Natural killer cell (primary cell): ENCODE measurements at regions not wholly inside any gene's neighbourhood (a gene's known extent, or its start where the extent isn't known, plus 50 kb on each side); places are given as distances from the start of the nearest gene placed in this dataset.

ENCODE experiments used
- ATAC-seq, 3 donors: fragments of 150-1000 bp in 2 of 3; fragments of 200-7000 bp in 1 of 3; cut with Tn5 transposase; 1 replicate in 1 of 3; 2 replicates in 2 of 3; pipeline ENCODE4 v1.10.0; 2021; ENCODE audit warnings: mild to moderate bottlenecking in 2 of 3, moderate library complexity in 2 of 3
- DNase-seq, 2 donors: peaks; one replicate each; pipeline versions ENCODE4 v3.0.0 to v3.0.0-alpha.2; 2013 to 2021; ENCODE audit warnings: mixed read lengths in 1 of 2
- H3K27ac ChIP-seq: one replicate; pipeline ENCODE4 v1.5.1; 2013; ENCODE audit warnings: mild to moderate bottlenecking, low read length
- H3K27me3 ChIP-seq: one replicate; pipeline ENCODE4 v1.6.1; 2013; ENCODE audit warnings: low read length; ENCODE audit not compliant: control insufficient read depth, insufficient read depth
- H3K36me3 ChIP-seq: one replicate; pipeline ENCODE4 v1.6.1; 2013; ENCODE audit warnings: low read length; ENCODE audit not compliant: control insufficient read depth, insufficient read depth
- H3K4me1 ChIP-seq: one replicate; pipeline ENCODE4 v1.6.1; 2013; ENCODE audit warnings: low read length; ENCODE audit not compliant: control insufficient read depth, insufficient read depth
- H3K4me3 ChIP-seq: one replicate; pipeline ENCODE4 v1.5.1; 2013; ENCODE audit warnings: low read length
- H3K9me3 ChIP-seq: one replicate; pipeline ENCODE4 v1.6.1; 2013; ENCODE audit warnings: low read length; ENCODE audit not compliant: control insufficient read depth, insufficient read depth
- H3K27ac Mint-ChIP-seq, 2 donors: one replicate each; pipeline ENCODE4 v1.8.0; 2022; ENCODE audit warnings: mild to moderate bottlenecking in 2 of 2, mixed read lengths in 2 of 2, moderate library complexity in 1 of 2
- H3K27me3 Mint-ChIP-seq, 2 donors: one replicate each; pipeline ENCODE4 v1.8.0; 2022; ENCODE audit warnings: low read depth in 2 of 2, mixed read lengths in 2 of 2
- H3K36me3 Mint-ChIP-seq: one replicate; pipeline ENCODE4 v1.8.0; 2022; ENCODE audit warnings: mixed read lengths
- H3K4me1 Mint-ChIP-seq, 2 donors: one replicate each; pipeline ENCODE4 v1.8.0; 2022; ENCODE audit warnings: mixed read lengths in 2 of 2
- H3K4me3 Mint-ChIP-seq: one replicate; pipeline ENCODE4 v1.8.0; 2022; ENCODE audit warnings: mild to moderate bottlenecking, moderate library complexity, mixed read lengths
- H3K9me3 Mint-ChIP-seq, 2 donors: one replicate each; pipeline ENCODE4 v1.8.0; 2022; ENCODE audit warnings: mixed read lengths in 2 of 2
- WGBS: methylation state at CpG from one replicate; pipeline ENCODE4 v1.1.7; 2013; ENCODE audit warnings: missing lambda C conversion rate; ENCODE audit not compliant: insufficient coverage; 5-methylcytosine and 5-hydroxymethylcytosine counted together
- intact Hi-C: fragments of 100-400 bp; cut with micrococcal nuclease; formaldehyde crosslinking; loops from one replicate; pipeline ENCODE4 v1.14.2; 2022
- TF ChIP-seq, protein P1 (sequence below): fragments of 200-600 bp; IDR thresholded peaks from one replicate; pipeline ENCODE4 v1.8.0; 2022; ENCODE audit warnings: antibody characterized with exemption

- Histone ChIP-seq H3K27ac (no peak overlapping the region), H3K4me3 (no peak overlapping the region), H3K36me3 (no peaks in the 10 kb centered on the region), H3K27me3 (no peaks in the 10 kb centered on the region), H3K4me1 (no peaks in the 10 kb centered on the region), H3K9me3 (no peaks in the 10 kb centered on the region)
- no peak overlapping the region for H3K4me3 Mint-ChIP-seq
- ATAC-seq (no peak), DNase-seq (no peak)
- no peaks in the 10 kb centered on the region for H3K27me3 Mint-ChIP-seq
- 89% methylated on average over 2 of the region's 2 CpGs for WGBS
- no peaks in the 10 kb centered on the region for H3K36me3 Mint-ChIP-seq
- H3K27ac Mint-ChIP-seq = no peak overlapping the region
- intact Hi-C loops = no loop called here
- no peaks in the 10 kb centered on the region for H3K9me3 Mint-ChIP-seq
- no peaks in the 10 kb centered on the region for H3K4me1 Mint-ChIP-seq
- TF ChIP-seq, protein P1, sequence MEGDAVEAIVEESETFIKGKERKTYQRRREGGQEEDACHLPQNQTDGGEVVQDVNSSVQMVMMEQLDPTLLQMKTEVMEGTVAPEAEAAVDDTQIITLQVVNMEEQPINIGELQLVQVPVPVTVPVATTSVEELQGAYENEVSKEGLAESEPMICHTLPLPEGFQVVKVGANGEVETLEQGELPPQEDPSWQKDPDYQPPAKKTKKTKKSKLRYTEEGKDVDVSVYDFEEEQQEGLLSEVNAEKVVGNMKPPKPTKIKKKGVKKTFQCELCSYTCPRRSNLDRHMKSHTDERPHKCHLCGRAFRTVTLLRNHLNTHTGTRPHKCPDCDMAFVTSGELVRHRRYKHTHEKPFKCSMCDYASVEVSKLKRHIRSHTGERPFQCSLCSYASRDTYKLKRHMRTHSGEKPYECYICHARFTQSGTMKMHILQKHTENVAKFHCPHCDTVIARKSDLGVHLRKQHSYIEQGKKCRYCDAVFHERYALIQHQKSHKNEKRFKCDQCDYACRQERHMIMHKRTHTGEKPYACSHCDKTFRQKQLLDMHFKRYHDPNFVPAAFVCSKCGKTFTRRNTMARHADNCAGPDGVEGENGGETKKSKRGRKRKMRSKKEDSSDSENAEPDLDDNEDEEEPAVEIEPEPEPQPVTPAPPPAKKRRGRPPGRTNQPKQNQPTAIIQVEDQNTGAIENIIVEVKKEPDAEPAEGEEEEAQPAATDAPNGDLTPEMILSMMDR = no peak
These were observed 723.1 kb downstream of the NR2F2 start for GRCh38 chr15:97053635-97054034.

DNA sequence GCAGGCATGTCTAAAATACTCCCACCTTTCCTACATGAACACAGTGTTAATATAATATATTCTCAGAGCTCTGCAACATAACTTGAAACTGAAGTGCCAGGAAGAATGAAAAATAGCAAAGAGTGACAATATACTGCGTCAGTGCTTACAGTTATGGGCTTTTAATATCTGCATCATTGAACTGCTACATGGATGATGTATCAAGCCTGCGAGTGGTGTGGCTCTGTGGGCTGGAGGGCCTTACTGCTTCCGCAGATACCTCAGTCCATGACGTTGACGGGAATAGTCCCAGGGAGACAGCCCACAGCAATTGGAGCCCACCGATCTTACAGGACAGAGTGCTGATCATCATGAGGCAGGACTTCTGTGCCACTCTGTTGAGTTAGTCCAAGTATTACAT, 727.0 kb downstream of the NR2F2 start:
- no peaks in the 10 kb centered on the region for H3K4me1 ChIP-seq
- no peak overlapping the region for H3K4me3 Mint-ChIP-seq
- no peak for ATAC-seq
- WGBS = 92% methylated on average over 6 of the region's 6 CpGs
- TF ChIP-seq, protein P1 = no peak
- H3K9me3 ChIP-seq = no peaks in the 10 kb centered on the region
- no peaks in the 10 kb centered on the region for H3K36me3 Mint-ChIP-seq
- H3K27ac Mint-ChIP-seq = no peak overlapping the region
- no peaks in the 10 kb centered on the region for H3K27me3 Mint-ChIP-seq
- H3K4me1 Mint-ChIP-seq = no peaks in the 10 kb centered on the region
- intact Hi-C loops = no loop called here
- no peak overlapping the region for H3K4me3 ChIP-seq
- no peaks in the 10 kb centered on the region for H3K9me3 Mint-ChIP-seq
- H3K27me3 ChIP-seq = no peaks in the 10 kb centered on the region
- DNase-seq = no peak
- H3K27ac ChIP-seq = no peak overlapping the region
- H3K36me3 ChIP-seq = no peaks in the 10 kb centered on the region

GRCh38 chr15:97059281-97059680, 728.8 kb downstream of the NR2F2 start:
- Mint-ChIP-seq H3K27ac (no peak overlapping the region), H3K4me1 (no peaks in the 10 kb centered on the region), H3K4me3 (no peak overlapping the region), H3K27me3 (no peaks in the 10 kb centered on the region), H3K36me3 (no peaks in the 10 kb centered on the region), H3K9me3 (peaks cover 2 to 4% of the 10 kb centered on the region in 2 donors)
- Histone ChIP-seq H3K27ac (no peak overlapping the region), H3K9me3 (no peaks in the 10 kb centered on the region), H3K4me3 (no peak overlapping the region), H3K27me3 (no peaks in the 10 kb centered on the region), H3K36me3 (no peaks in the 10 kb centered on the region), H3K4me1 (no peaks in the 10 kb centered on the region)
- intact Hi-C loops = no loop called here
- DNase-seq (no peak), ATAC-seq (no peak)
- TF ChIP-seq, protein P1 = no peak
- 84% methylated on average over 3 of the region's 5 CpGs for WGBS

DNA sequence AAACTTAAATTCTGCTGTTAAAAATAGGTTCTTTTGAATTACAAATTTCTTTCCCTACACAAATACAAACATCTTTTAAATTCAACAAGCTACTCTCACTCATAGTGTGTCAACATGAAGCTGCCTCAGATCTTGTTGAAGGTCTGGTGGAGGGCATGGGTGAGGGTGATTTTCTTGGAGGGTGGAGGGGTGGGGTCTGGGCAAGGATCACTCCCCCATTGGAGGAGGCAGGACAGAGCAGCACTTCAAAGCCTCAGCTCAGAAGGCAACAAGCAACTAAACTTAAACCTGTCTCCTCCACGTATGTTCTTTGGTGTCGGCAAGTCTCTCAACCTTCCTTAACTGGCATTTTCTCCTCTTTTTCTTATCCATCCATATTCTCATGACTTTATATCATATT, 730.9 kb downstream of the NR2F2 start:
- Histone ChIP-seq H3K9me3 (no peaks in the 10 kb centered on the region), H3K27ac (no peak overlapping the region), H3K4me1 (no peaks in the 10 kb centered on the region), H3K36me3 (no peaks in the 10 kb centered on the region), H3K27me3 (no peaks in the 10 kb centered on the region), H3K4me3 (no peak overlapping the region)
- no peak overlapping the region for H3K27ac Mint-ChIP-seq
- no peaks in the 10 kb centered on the region for H3K36me3 Mint-ChIP-seq
- no peak for ATAC-seq
- no peak overlapping the region for H3K4me3 Mint-ChIP-seq
- no peaks in the 10 kb centered on the region for H3K4me1 Mint-ChIP-seq
- WGBS = 70% methylated on average over 2 of the region's 2 CpGs
- TF ChIP-seq, protein P1 = no peak
- DNase-seq = no peak
- H3K27me3 Mint-ChIP-seq = no peaks in the 10 kb centered on the region
- peaks cover 7 to 8% of the 10 kb centered on the region in 2 donors for H3K9me3 Mint-ChIP-seq
- intact Hi-C loops = no loop called here
